Osteocyte (in vitro differentiated cells): ENCODE measurements at regions not wholly inside any gene's neighbourhood (a gene's known extent, or its start where the extent isn't known, plus 50 kb on each side); places are given as distances from the start of the nearest gene placed in this dataset.
"Not testable (repeated sequence)": the region's sequence is repeated elsewhere in the genome, so short reads cannot be mapped to it uniquely, and the experiment has no call there.

Source experiments
- DNase-seq: peaks from one replicate; pipeline ENCODE4 v3.0.0; 2021; ENCODE audit warnings: mixed read lengths; ENCODE audit not compliant: unreplicated experiment; ENCODE audit errors: extremely low spot score
- H3K27ac Mint-ChIP-seq: one replicate; pipeline ENCODE4 v1.8.0; 2021; ENCODE audit warnings: mild to moderate bottlenecking, mixed read lengths; ENCODE audit not compliant: unreplicated experiment
- H3K27me3 Mint-ChIP-seq: one replicate; pipeline ENCODE4 v1.8.0; 2021; ENCODE audit warnings: mixed read lengths; ENCODE audit not compliant: unreplicated experiment
- H3K36me3 Mint-ChIP-seq: one replicate; pipeline ENCODE4 v1.8.0; 2021; ENCODE audit warnings: mixed read lengths; ENCODE audit not compliant: unreplicated experiment
- H3K4me1 Mint-ChIP-seq: one replicate; pipeline ENCODE4 v1.8.0; 2021; ENCODE audit warnings: mixed read lengths; ENCODE audit not compliant: unreplicated experiment
- H3K4me3 Mint-ChIP-seq: one replicate; pipeline ENCODE4 v1.8.0; 2021; ENCODE audit warnings: mild to moderate bottlenecking, moderate library complexity, mixed read lengths; ENCODE audit not compliant: unreplicated experiment
- H3K9me3 Mint-ChIP-seq: one replicate; pipeline ENCODE4 v1.8.0; 2021; ENCODE audit warnings: mixed read lengths; ENCODE audit not compliant: unreplicated experiment
- TF ChIP-seq, protein P1 (sequence below): fragments of 200-600 bp; sonication (generic); IDR thresholded peaks from 2 replicates; pipeline ENCODE4 v1.5.0; 2021; ENCODE audit warnings: antibody characterized with exemption, mild to moderate bottlenecking, moderate library complexity

GRCh38 chr2:221724631-221725203, 152.6 kb upstream of the EPHA4 start:
- Mint-ChIP-seq H3K36me3 (no peaks in the 10 kb centered on the region), H3K4me1 (no peaks in the 10 kb centered on the region)
- no peak for DNase-seq

GRCh38 chr2:221724117-221724516, 152.0 kb upstream of the EPHA4 start:
- not testable (repeated sequence) for H3K27me3 Mint-ChIP-seq, H3K27ac Mint-ChIP-seq

More at GRCh38 chr2:221724631-221725203, 152.6 kb upstream of the EPHA4 start:
- Mint-ChIP-seq H3K4me3 (no peak overlapping the region), H3K9me3 (peaks cover 32% of the 10 kb centered on the region), H3K27ac (no peak overlapping the region), H3K27me3 (no peaks in the 10 kb centered on the region)
- TF ChIP-seq, protein P1, sequence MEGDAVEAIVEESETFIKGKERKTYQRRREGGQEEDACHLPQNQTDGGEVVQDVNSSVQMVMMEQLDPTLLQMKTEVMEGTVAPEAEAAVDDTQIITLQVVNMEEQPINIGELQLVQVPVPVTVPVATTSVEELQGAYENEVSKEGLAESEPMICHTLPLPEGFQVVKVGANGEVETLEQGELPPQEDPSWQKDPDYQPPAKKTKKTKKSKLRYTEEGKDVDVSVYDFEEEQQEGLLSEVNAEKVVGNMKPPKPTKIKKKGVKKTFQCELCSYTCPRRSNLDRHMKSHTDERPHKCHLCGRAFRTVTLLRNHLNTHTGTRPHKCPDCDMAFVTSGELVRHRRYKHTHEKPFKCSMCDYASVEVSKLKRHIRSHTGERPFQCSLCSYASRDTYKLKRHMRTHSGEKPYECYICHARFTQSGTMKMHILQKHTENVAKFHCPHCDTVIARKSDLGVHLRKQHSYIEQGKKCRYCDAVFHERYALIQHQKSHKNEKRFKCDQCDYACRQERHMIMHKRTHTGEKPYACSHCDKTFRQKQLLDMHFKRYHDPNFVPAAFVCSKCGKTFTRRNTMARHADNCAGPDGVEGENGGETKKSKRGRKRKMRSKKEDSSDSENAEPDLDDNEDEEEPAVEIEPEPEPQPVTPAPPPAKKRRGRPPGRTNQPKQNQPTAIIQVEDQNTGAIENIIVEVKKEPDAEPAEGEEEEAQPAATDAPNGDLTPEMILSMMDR = no peak

GRCh38 chr2:221716426-221717303, 144.6 kb upstream of the EPHA4 start:
- TF ChIP-seq, protein P1 = no peak
- Mint-ChIP-seq H3K9me3 (peaks cover 8% of the 10 kb centered on the region), H3K36me3 (no peaks in the 10 kb centered on the region), H3K4me3 (no peak overlapping the region), H3K4me1 (no peaks in the 10 kb centered on the region), H3K27me3 (no peaks in the 10 kb centered on the region), H3K27ac (no peak overlapping the region)
- no peak for DNase-seq

More at GRCh38 chr2:221724117-221724516, 152.0 kb upstream of the EPHA4 start:
- not testable (repeated sequence) for H3K36me3 Mint-ChIP-seq, DNase-seq, H3K4me1 Mint-ChIP-seq, H3K4me3 Mint-ChIP-seq
- peaks cover 32% of the 10 kb centered on the region for H3K9me3 Mint-ChIP-seq

- Mint-ChIP-seq H3K36me3 (no peaks in the 10 kb centered on the region), H3K4me3 (no peak overlapping the region), H3K27me3 (no peaks in the 10 kb centered on the region), H3K4me1 (no peaks in the 10 kb centered on the region), H3K27ac (no peak overlapping the region), H3K9me3 (peaks cover 1% of the 10 kb centered on the region)
- no peak for DNase-seq
- TF ChIP-seq, protein P1 = no peak
These were observed 143.6 kb upstream of the EPHA4 start for GRCh38 chr2:221715523-221716247.

- TF ChIP-seq, protein P1 = no peak
- Mint-ChIP-seq H3K36me3 (no peaks in the 10 kb centered on the region), H3K27ac (no peak overlapping the region), H3K9me3 (no peaks in the 10 kb centered on the region), H3K4me1 (no peaks in the 10 kb centered on the region), H3K4me3 (no peak overlapping the region), H3K27me3 (no peaks in the 10 kb centered on the region)
- DNase-seq = no peak
These were observed 138.6 kb upstream of the EPHA4 start for GRCh38 chr2:221710744-221711143.
